IMR-90 (cell line): ENCODE measurements at regions not wholly inside any gene's neighbourhood (a gene's known extent, or its start where the extent isn't known, plus 50 kb on each side); places are given as distances from the start of the nearest gene placed in this dataset.

ENCODE experiments used
- ATAC-seq: fragments of 200-7000 bp; cut with Tn5 transposase; 2 replicates; pipeline ENCODE4 v1.9.1; 2020; ENCODE audit warnings: low read depth, mild to moderate bottlenecking, moderate library complexity
- BruUV-seq: library from RNA; stranded (reverse); fragments of 400-500 nt; replicated peaks from 2 replicates; lab custom pipeline; 2021; lab: Mats Ljungman, UMichigan
- CTCF ChIA-PET: fragments of 300-600 bp; formaldehyde crosslinking; extraction: SDS; loops from one replicate; lab custom pipeline; 2021; ENCODE audit warnings: antibody characterized with exemption; lab: Yijun Ruan, JAX
- POLR2A ChIA-PET: fragments of 300-600 bp; sonication (Branson Sonifier 250); formaldehyde crosslinking; loops from one replicate; lab custom pipeline; 2022; ENCODE audit warnings: antibody characterized with exemption; ENCODE audit not compliant: unreplicated experiment; lab: Charles Lee
- DNase-seq: peaks from one replicate; pipeline ENCODE4 v3.0.0; 2013
- H2AFZ ChIP-seq: replicated peaks from 2 replicates; pipeline ENCODE3; 2013; ENCODE audit warnings: low read length, mild to moderate bottlenecking; ENCODE audit not compliant: poor library complexity
- H2AK5ac ChIP-seq: 2 replicates; pipeline ENCODE4 v1.6.1; 2013; ENCODE audit warnings: low read depth, low read length, inconsistent platforms
- H2AK9ac ChIP-seq: replicated peaks from 2 replicates; pipeline ENCODE3; 2013; ENCODE audit warnings: mild to moderate bottlenecking, low read depth, low read length, moderate library complexity; ENCODE audit not compliant: poor library complexity
- H2BK120ac ChIP-seq: 2 replicates; pipeline ENCODE4 v1.6.1; 2013; ENCODE audit warnings: low read depth, low read length, inconsistent platforms
- H2BK15ac ChIP-seq: 3 replicates; pipeline ENCODE4 v1.6.1; 2013; ENCODE audit warnings: low read depth, low read length, inconsistent platforms
- H2BK20ac ChIP-seq: 2 replicates; pipeline ENCODE4 v1.6.1; 2013; ENCODE audit warnings: low read depth, mild to moderate bottlenecking, inconsistent platforms, low read length, moderate library complexity
- H2BK5ac ChIP-seq: 2 replicates; pipeline ENCODE4 v1.6.1; 2013; ENCODE audit warnings: mild to moderate bottlenecking, low read depth, low read length, inconsistent platforms; ENCODE audit not compliant: poor library complexity, severe bottlenecking
- H3K14ac ChIP-seq: replicated peaks from 2 replicates; pipeline ENCODE4 v1.6.1; 2013; ENCODE audit warnings: low read depth, low read length, inconsistent platforms
- H3K18ac ChIP-seq: 2 replicates; pipeline ENCODE4 v1.6.1; 2013; ENCODE audit warnings: low read depth, low read length, control low read depth
- H3K23ac ChIP-seq: 2 replicates; pipeline ENCODE4 v1.6.1; 2013; ENCODE audit warnings: low read depth, low read length, inconsistent platforms
- H3K27ac ChIP-seq: 2 replicates; pipeline ENCODE4 v1.5.1; 2013; ENCODE audit warnings: mild to moderate bottlenecking, control low read depth, low read length; ENCODE audit not compliant: insufficient read depth
- H3K27me3 ChIP-seq: 2 replicates; pipeline ENCODE4 v1.6.1; 2013; ENCODE audit warnings: low read length; ENCODE audit not compliant: control insufficient read depth, insufficient read depth
- H3K36me3 ChIP-seq: 2 replicates; pipeline ENCODE4 v1.6.1; 2013; ENCODE audit warnings: low read length, mixed read lengths; ENCODE audit not compliant: control insufficient read depth, insufficient read depth
- H3K4ac ChIP-seq: 2 replicates; pipeline ENCODE4 v1.6.1; 2013; ENCODE audit warnings: low read depth, low read length, inconsistent platforms
- H3K4me1 ChIP-seq: 2 replicates; pipeline ENCODE4 v1.6.1; 2013; ENCODE audit warnings: low read length, mixed read lengths; ENCODE audit not compliant: control insufficient read depth, insufficient read depth
- H3K4me2 ChIP-seq: 2 replicates; pipeline ENCODE4 v1.6.1; 2013; ENCODE audit warnings: low read depth, mild to moderate bottlenecking, control low read depth, low read length, moderate library complexity
- H3K4me3 ChIP-seq: 2 replicates; pipeline ENCODE4 v1.5.1; 2013; ENCODE audit warnings: low read depth, mild to moderate bottlenecking, control low read depth, low read length, moderate library complexity; ENCODE audit not compliant: insufficient read depth
- H3K56ac ChIP-seq: 2 replicates; pipeline ENCODE4 v1.6.1; 2013; ENCODE audit warnings: low read length, inconsistent platforms; ENCODE audit not compliant: insufficient read depth; ENCODE audit errors: extremely low read depth
- H3K79me1 ChIP-seq, 2 experiments: 2 replicates each; pipeline ENCODE4 v1.6.1; 2013; ENCODE audit warnings: low read length in 2 of 2, inconsistent platforms in 1 of 2, low read depth in 1 of 2
- H3K9ac ChIP-seq: 2 replicates; pipeline ENCODE4 v1.6.1; 2013; ENCODE audit warnings: low read depth, low read length, control low read depth
- H3K9me1 ChIP-seq: 2 replicates; pipeline ENCODE4 v1.6.1; 2013; ENCODE audit warnings: low read length, inconsistent platforms; ENCODE audit not compliant: insufficient read depth
- H3K9me3 ChIP-seq: 2 replicates; pipeline ENCODE4 v1.6.1; 2013; ENCODE audit warnings: low read length; ENCODE audit not compliant: control insufficient read depth, insufficient read depth
- H4K20me1 ChIP-seq: 2 replicates; pipeline ENCODE4 v1.6.1; 2013; ENCODE audit warnings: low read length, inconsistent platforms; ENCODE audit not compliant: insufficient read depth
- H4K5ac ChIP-seq: 2 replicates; pipeline ENCODE4 v1.6.1; 2013; ENCODE audit warnings: mild to moderate bottlenecking, low read depth, low read length, control low read depth
- H4K8ac ChIP-seq, 2 experiments: 2 replicates each; pipeline ENCODE4 v1.6.1; 2013; ENCODE audit warnings: low read depth in 2 of 2, low read length in 2 of 2, control low read depth in 1 of 2, inconsistent platforms in 1 of 2
- H4K91ac ChIP-seq: 2 replicates; pipeline ENCODE4 v1.6.1; 2013; ENCODE audit warnings: low read depth, low read length, inconsistent platforms; ENCODE audit not compliant: insufficient read depth
- SMC3 ChIP-seq: fragments of 150-350 bp; IDR thresholded peaks from 2 replicates; pipeline ENCODE4 v1.6.1; 2016; ENCODE audit warnings: low read depth, mild to moderate bottlenecking, antibody characterized with exemption, low read length, moderate library complexity
- WGBS, 2 experiments: methylation state at CpG; one replicate each; pipeline versions ENCODE4 v1.1.5 to v1.1.7; 2013; ENCODE audit warnings: missing lambda C conversion rate in 2 of 2; ENCODE audit not compliant: insufficient read length in 1 of 2; ENCODE audit errors: extremely low coverage in 2 of 2; 5-methylcytosine and 5-hydroxymethylcytosine counted together
- dilution Hi-C: fragments of 300-500 bp; cut with HindIII; formaldehyde crosslinking; loops from one replicate; pipeline ENCODE4 v1.14.3; 2018; ENCODE audit warnings: low sequenced_read_pairs; ENCODE audit not compliant: unreplicated experiment
- in situ Hi-C: fragments of 300-500 bp; cut with MboI; formaldehyde crosslinking; loops from 3 replicates; pipeline ENCODE4 v1.14.3; 2019; ENCODE audit warnings: low sequenced_read_pairs, inconsistent platforms, mixed read lengths
- intact Hi-C: fragments of 100-400 bp; cut with micrococcal nuclease; formaldehyde crosslinking; loops from 2 replicates; pipeline ENCODE4 v1.10.0; 2022

GRCh38 chr13:37349916-37350315 lies 244.5 kb upstream of the CSNK1A1L start:
- ChIA-PET CTCF (interaction anchor here (0.7 kb wide), 1 partner anchor 1625 kb away, joined by 3 read pairs; no protein-coding TSS in a partner anchor), POLR2A (no interaction called here)
- Histone ChIP-seq H2BK5ac (peak overlapping the region; percentile 90), H2BK15ac (no peak overlapping the region; the same call in 2 of the 3 replicates), H3K23ac (no peak overlapping the region), H3K14ac (peak overlapping the region; percentile 93; the same call in 1 of the 2 replicates), H3K9ac (no peak overlapping the region), H4K20me1 (no peaks in the 10 kb centered on the region), H2BK20ac (peak overlapping the region; percentile 92; the same call in 1 of the 2 replicates), H2AFZ (no peak overlapping the region), H2BK120ac (peak overlapping the region; percentile 85; the same call in 1 of the 2 replicates), H3K27ac (peak overlapping the region; percentile 69; the same call in 1 of the 2 replicates), H3K27me3 (no peaks in the 10 kb centered on the region), H4K5ac (no peak overlapping the region), H3K4me2 (no peak overlapping the region), H3K4me3 (no peak overlapping the region), H4K8ac (peak overlapping the region in 1 of 2 experiments; percentile 86; a peak in 1 of 4 replicates), H3K9me1 (0 out of 2 replicates have a peak, but pooled peaks cover 6% of the 10 kb centered on the region), H3K4ac (peak overlapping the region; percentile 76; the same call in 1 of the 2 replicates), H3K9me3 (no peaks in the 10 kb centered on the region), H3K18ac (0 out of 2 replicates have a peak overlapping the region, but pooled peaks have one; percentile 31), H3K4me1 (peaks cover 4% of the 10 kb centered on the region; the same call in 1 of the 2 replicates), H2AK5ac (no peak overlapping the region), H4K91ac (no peak overlapping the region; the same call in 1 of the 2 replicates), H3K36me3 (no peaks in the 10 kb centered on the region), H3K79me1 (no peaks in the 10 kb centered on the region), H2AK9ac (no peak overlapping the region), H3K56ac (no peak overlapping the region)
- ATAC-seq (no peak), DNase-seq (no peak)
- TF ChIP-seq SMC3: no peak
- no TSS peak for BruUV-seq
- WGBS, 2 experiments: no CpG with 5 or more reads among the region's 4 CpGs
- dilution Hi-C loops: no loop called here
- in situ Hi-C loops: no loop called here
- intact Hi-C loops: no loop called here
